NCI-H2196 treated with DMSO at 0.1 percent for 48 hours (cell line): ENCODE measurements at regions not wholly inside any gene's neighbourhood (a gene's known extent, or its start where the extent isn't known, plus 50 kb on each side); places are given as distances from the start of the nearest gene placed in this dataset.

Source experiments
- DNase-seq: peaks from one replicate; lab custom pipeline; 2025; ENCODE audit not compliant: unreplicated experiment; lab: John Stamatoyannopoulos, UW

- DNase-seq, result no peak
These were observed 172.8 kb downstream of the PTGER3 start for GRCh38 chr1:70874818-70875217.

- DNase-seq, result no peak
These were observed 170.3 kb downstream of the PTGER3 start for GRCh38 chr1:70877343-70877742.

- DNase-seq, result no peak
These were observed 159.7 kb downstream of the PTGER3 start for GRCh38 chr1:70887936-70888335.

GRCh38 chr1:70888722-70889121 lies 158.9 kb downstream of the PTGER3 start:
- DNase-seq, result no peak

GRCh38 chr1:70890408-70890807 lies 157.2 kb downstream of the PTGER3 start:
- DNase-seq, result no peak

- DNase-seq, result no peak
These were observed 156.4 kb downstream of the PTGER3 start for GRCh38 chr1:70891051-70891843.

- DNase-seq, result no peak
These were observed 155.5 kb downstream of the PTGER3 start for GRCh38 chr1:70892140-70892539.

GRCh38 chr1:70892930-70893329 lies 154.7 kb downstream of the PTGER3 start:
- DNase-seq, result no peak

GRCh38 chr1:70893381-70893780 lies 154.2 kb downstream of the PTGER3 start:
- no peak for DNase-seq

- no peak for DNase-seq
These were observed 152.1 kb downstream of the PTGER3 start for GRCh38 chr1:70895531-70895930.

- DNase-seq, result no peak
These were observed 151.4 kb downstream of the PTGER3 start for GRCh38 chr1:70896224-70896623.

- DNase-seq, result no peak
These were observed 150.3 kb downstream of the PTGER3 start for GRCh38 chr1:70897273-70897672.

GRCh38 chr1:70899735-70900134 lies 147.9 kb downstream of the PTGER3 start:
- no peak for DNase-seq

- DNase-seq, result no peak
These were observed 145.4 kb downstream of the PTGER3 start for GRCh38 chr1:70902211-70902610.

- no peak for DNase-seq
These were observed 140.8 kb downstream of the PTGER3 start for GRCh38 chr1:70906800-70907199.

GRCh38 chr1:70907563-70908310 lies 139.9 kb downstream of the PTGER3 start:
- DNase-seq, result no peak

GRCh38 chr1:70909262-70909822 lies 138.3 kb downstream of the PTGER3 start:
- no peak for DNase-seq

- no peak for DNase-seq
These were observed 137.6 kb downstream of the PTGER3 start for GRCh38 chr1:70910013-70910412.

- DNase-seq, result no peak
These were observed 135.8 kb downstream of the PTGER3 start for GRCh38 chr1:70911861-70912260.

GRCh38 chr1:70914224-70914623 lies 133.4 kb downstream of the PTGER3 start:
- DNase-seq, result no peak

GRCh38 chr1:70915258-70916033 lies 132.2 kb downstream of the PTGER3 start:
- DNase-seq, result no peak
